GM23338 (cell line): ENCODE measurements at regions not wholly inside any gene's neighbourhood (a gene's known extent, or its start where the extent isn't known, plus 50 kb on each side); places are given as distances from the start of the nearest gene placed in this dataset.

ENCODE experiments used
- ATAC-seq: fragments of 200-7000 bp; cut with Tn5 transposase; 3 replicates; pipeline ENCODE4 v1.9.1; 2020
- DNase-seq: peaks from one replicate; pipeline ENCODE4 v3.0.0-alpha.2; 2015; ENCODE audit warnings: low spot score
- H2AFZ ChIP-seq: fragments of 200-600 bp; sonication (generic); 2 replicates; pipeline ENCODE4 v1.8.0; 2016; ENCODE audit warnings: antibody characterized with exemption, mild to moderate bottlenecking, moderate library complexity
- H3F3A ChIP-seq: fragments of 200-600 bp; sonication (generic); replicated peaks from 2 replicates; pipeline ENCODE4 v1.8.0; 2017; ENCODE audit warnings: antibody characterized with exemption, mixed run types, low read depth
- H3K27ac ChIP-seq: fragments of 200-600 bp; sonication (generic); 2 replicates; pipeline ENCODE4 v1.6.1; 2016; ENCODE audit warnings: low read depth
- H3K27me3 ChIP-seq: fragments of 200-600 bp; sonication (generic); 2 replicates; pipeline ENCODE4 v1.8.0; 2016; ENCODE audit warnings: mild to moderate bottlenecking, mixed run types, moderate library complexity; ENCODE audit not compliant: insufficient read depth
- H3K36me3 ChIP-seq: fragments of 200-600 bp; sonication (generic); 2 replicates; pipeline ENCODE4 v1.8.0; 2016; ENCODE audit warnings: mild to moderate bottlenecking; ENCODE audit not compliant: insufficient read depth
- H3K4me1 ChIP-seq: fragments of 200-600 bp; sonication (generic); 2 replicates; pipeline ENCODE4 v1.8.0; 2016; ENCODE audit warnings: mild to moderate bottlenecking, moderate library complexity; ENCODE audit not compliant: insufficient read depth
- H3K4me2 ChIP-seq: fragments of 200-600 bp; sonication (generic); 2 replicates; pipeline ENCODE4 v1.7.1; 2017; ENCODE audit warnings: mixed run types
- H3K4me3 ChIP-seq: fragments of 200-600 bp; sonication (generic); 2 replicates; pipeline ENCODE4 v1.6.1; 2016; ENCODE audit warnings: mixed run types
- H3K79me2 ChIP-seq: fragments of 200-600 bp; sonication (generic); replicated peaks from 2 replicates; pipeline ENCODE4 v1.8.0; 2017; ENCODE audit warnings: mild to moderate bottlenecking; ENCODE audit not compliant: insufficient read depth
- H3K9me2 ChIP-seq: fragments of 200-600 bp; sonication (generic); 2 replicates; pipeline ENCODE4 v1.8.0; 2017; ENCODE audit not compliant: insufficient read depth
- H4K20me1 ChIP-seq: fragments of 200-600 bp; sonication (generic); replicated peaks from 2 replicates; pipeline ENCODE4 v1.8.0; 2017; ENCODE audit warnings: mild to moderate bottlenecking; ENCODE audit not compliant: insufficient read depth
- H3K27ac Mint-ChIP-seq: 2 replicates; pipeline ENCODE4 v1.8.0; 2020; ENCODE audit warnings: inconsistent platforms, mild to moderate bottlenecking, moderate library complexity, mixed read lengths
- H3K27me3 Mint-ChIP-seq: 3 replicates; pipeline ENCODE4 v1.8.0; 2022; ENCODE audit warnings: low read depth, mild to moderate bottlenecking, moderate library complexity, mixed read lengths, inconsistent platforms; ENCODE audit not compliant: insufficient read depth, poor library complexity
- H3K36me3 Mint-ChIP-seq: 3 replicates; pipeline ENCODE4 v1.8.0; 2021; ENCODE audit warnings: low read depth, mild to moderate bottlenecking, inconsistent platforms, moderate library complexity, mixed read lengths
- H3K4me1 Mint-ChIP-seq: 3 replicates; pipeline ENCODE4 v1.8.0; 2020; ENCODE audit warnings: mild to moderate bottlenecking, inconsistent platforms, mixed read lengths
- H3K4me3 Mint-ChIP-seq: 3 replicates; pipeline ENCODE4 v1.8.0; 2021; ENCODE audit warnings: moderate library complexity, mild to moderate bottlenecking, inconsistent platforms, mixed read lengths
- H3K9me3 Mint-ChIP-seq: 3 replicates; pipeline ENCODE4 v1.8.0; 2020; ENCODE audit warnings: moderate library complexity, mild to moderate bottlenecking, inconsistent platforms, mixed read lengths
- CREB1 ChIP-seq: fragments of 250-450 bp; sonication (Bioruptor Pico); IDR thresholded peaks from 2 replicates; pipeline ENCODE4 v1.5.0; 2020; ENCODE audit warnings: low read depth, mild to moderate bottlenecking, moderate library complexity
- EZH2phosphoT487 ChIP-seq: fragments of 200-600 bp; sonication (generic); IDR thresholded peaks from one replicate; pipeline ENCODE4 v1.8.1; 2018; ENCODE audit warnings: antibody characterized with exemption; ENCODE audit not compliant: unreplicated experiment
- JUNB ChIP-seq: IDR thresholded peaks from one replicate; pipeline ENCODE4 v1.6.1; 2016; ENCODE audit warnings: antibody characterized with exemption; ENCODE audit not compliant: unreplicated experiment
- NANOG ChIP-seq: IDR thresholded peaks from 2 replicates; pipeline ENCODE4 v1.6.1; 2016; ENCODE audit warnings: antibody characterized with exemption, borderline replicate concordance
- POLR2AphosphoS5 ChIP-seq: IDR thresholded peaks from 2 replicates; pipeline ENCODE4 v1.6.1; 2016; ENCODE audit warnings: antibody characterized with exemption, low read depth
- STAT1 ChIP-seq: IDR thresholded peaks from one replicate; pipeline ENCODE4 v1.6.1; 2016; ENCODE audit warnings: antibody characterized with exemption; ENCODE audit not compliant: unreplicated experiment
- ZNF114 ChIP-seq: fragments of 250-450 bp; sonication (Bioruptor Pico); IDR thresholded peaks from 2 replicates; pipeline ENCODE4 v1.5.0; 2020; ENCODE audit warnings: mild to moderate bottlenecking, moderate library complexity
- ZNF331 ChIP-seq: fragments of 250-450 bp; sonication (Bioruptor Pico); IDR thresholded peaks from 2 replicates; pipeline ENCODE4 v1.5.0; 2020; ENCODE audit warnings: low read depth, mild to moderate bottlenecking, moderate library complexity
- TF ChIP-seq, protein P1 (sequence below): IDR thresholded peaks from 2 replicates; pipeline ENCODE4 v1.6.1; 2016; ENCODE audit warnings: antibody characterized with exemption
- TF ChIP-seq, protein P2 (sequence below), 2 experiments: fragments of 200-600 bp in 1 of 2; sonication (generic) in 1 of 2; conservative IDR thresholded peaks; 2 replicates each; pipeline versions ENCODE4 v1.5.1 to v1.6.1; 2016 to 2017; ENCODE audit warnings: antibody characterized with exemption in 2 of 2, low read depth in 2 of 2, mild to moderate bottlenecking in 2 of 2, moderate library complexity in 1 of 2
- TF ChIP-seq, protein P3 (sequence below): IDR thresholded peaks from one replicate; pipeline ENCODE4 v1.6.1; 2018; ENCODE audit warnings: antibody characterized with exemption; ENCODE audit not compliant: unreplicated experiment

DNA sequence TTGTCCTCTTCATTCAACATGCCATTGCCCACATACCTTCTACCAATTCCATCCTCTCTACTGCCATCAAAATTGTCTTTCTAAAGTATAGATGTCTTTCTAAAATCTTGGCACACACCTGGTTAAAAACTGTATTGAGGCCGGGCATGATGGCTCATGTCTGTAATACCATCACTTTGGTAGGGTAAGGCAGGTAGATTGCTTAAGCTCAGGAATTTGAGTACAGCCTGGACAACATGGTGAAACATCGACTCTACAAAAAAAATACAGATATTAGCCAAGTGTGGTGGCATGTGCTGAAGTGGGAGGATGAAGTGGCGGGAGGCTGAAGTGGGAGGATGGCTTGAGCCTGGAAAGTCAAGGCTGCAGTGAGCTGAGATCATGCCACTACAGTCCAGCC lies 412.1 kb downstream of the TMEM38B start:
- no peaks in the 10 kb centered on the region for H3K36me3 Mint-ChIP-seq
- no peak overlapping the region for H3K4me3 Mint-ChIP-seq
- ATAC-seq: no peak
- H3K27ac Mint-ChIP-seq: no peak overlapping the region
- TF ChIP-seq, protein P1, sequence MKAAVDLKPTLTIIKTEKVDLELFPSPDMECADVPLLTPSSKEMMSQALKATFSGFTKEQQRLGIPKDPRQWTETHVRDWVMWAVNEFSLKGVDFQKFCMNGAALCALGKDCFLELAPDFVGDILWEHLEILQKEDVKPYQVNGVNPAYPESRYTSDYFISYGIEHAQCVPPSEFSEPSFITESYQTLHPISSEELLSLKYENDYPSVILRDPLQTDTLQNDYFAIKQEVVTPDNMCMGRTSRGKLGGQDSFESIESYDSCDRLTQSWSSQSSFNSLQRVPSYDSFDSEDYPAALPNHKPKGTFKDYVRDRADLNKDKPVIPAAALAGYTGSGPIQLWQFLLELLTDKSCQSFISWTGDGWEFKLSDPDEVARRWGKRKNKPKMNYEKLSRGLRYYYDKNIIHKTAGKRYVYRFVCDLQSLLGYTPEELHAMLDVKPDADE: no peak
- TF ChIP-seq STAT1 (no peak), ZNF114 (CRISPR knock-in tag) (no peak), POLR2AphosphoS5 (no peak), EZH2phosphoT487 (no peak)
- Histone ChIP-seq H3K4me2 (no peak overlapping the region), H4K20me1 (no peaks in the 10 kb centered on the region), H3K9me2 (peaks cover 5% of the 10 kb centered on the region; the same call in 1 of the 2 replicates), H3K36me3 (no peaks in the 10 kb centered on the region), H3F3A (no peaks in the 10 kb centered on the region), H3K79me2 (no peaks in the 10 kb centered on the region), H3K4me3 (no peak overlapping the region), H3K4me1 (no peaks in the 10 kb centered on the region), H3K27ac (no peak overlapping the region), H3K27me3 (no peaks in the 10 kb centered on the region), H2AFZ (no peak overlapping the region)
- no peaks in the 10 kb centered on the region for H3K9me3 Mint-ChIP-seq
- H3K27me3 Mint-ChIP-seq: peaks cover 3% of the 10 kb centered on the region
- DNase-seq: no peak
- peaks cover 4% of the 10 kb centered on the region for H3K4me1 Mint-ChIP-seq

DNA sequence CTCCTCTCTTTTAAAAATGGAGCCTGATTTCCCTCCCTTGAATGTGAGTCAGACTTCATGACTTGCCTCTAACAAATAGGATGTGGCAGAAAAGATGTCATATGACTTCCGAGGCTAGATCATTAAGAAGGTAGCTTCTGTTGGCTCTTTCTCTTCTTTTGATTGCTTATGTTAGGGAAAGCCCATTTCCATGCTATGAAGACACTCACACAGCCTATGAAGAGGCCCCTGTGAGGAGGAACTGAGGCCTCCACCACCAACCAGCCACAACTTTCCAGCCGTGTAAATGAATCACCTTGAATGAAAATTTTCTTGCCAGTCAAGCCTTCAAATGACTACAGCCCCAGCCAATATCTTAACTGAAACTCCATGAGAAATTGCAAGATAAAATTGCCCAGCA lies 413.4 kb downstream of the TMEM38B start:
- no peak for ATAC-seq
- H3K9me2 ChIP-seq: peaks cover 5% of the 10 kb centered on the region; the same call in 1 of the 2 replicates
- no peaks in the 10 kb centered on the region for H3K27me3 ChIP-seq
- no peak overlapping the region for H3K4me2 ChIP-seq
- Mint-ChIP-seq H3K9me3 (no peaks in the 10 kb centered on the region), H3K4me3 (no peak overlapping the region), H3K4me1 (peaks cover 9% of the 10 kb centered on the region), H3K27me3 (peaks cover 3% of the 10 kb centered on the region), H3K27ac (no peak overlapping the region), H3K36me3 (no peaks in the 10 kb centered on the region)
- peaks cover 3% of the 10 kb centered on the region; the same call in 1 of the 2 replicates for H3K4me1 ChIP-seq
- DNase-seq: no peak
- no peak overlapping the region for H3K4me3 ChIP-seq
- H2AFZ ChIP-seq: no peak overlapping the region
- H3F3A ChIP-seq: no peaks in the 10 kb centered on the region
- no peaks in the 10 kb centered on the region for H4K20me1 ChIP-seq
- H3K36me3 ChIP-seq: no peaks in the 10 kb centered on the region
- H3K79me2 ChIP-seq: no peaks in the 10 kb centered on the region
- no peak overlapping the region for H3K27ac ChIP-seq
- TF ChIP-seq, protein P2, sequence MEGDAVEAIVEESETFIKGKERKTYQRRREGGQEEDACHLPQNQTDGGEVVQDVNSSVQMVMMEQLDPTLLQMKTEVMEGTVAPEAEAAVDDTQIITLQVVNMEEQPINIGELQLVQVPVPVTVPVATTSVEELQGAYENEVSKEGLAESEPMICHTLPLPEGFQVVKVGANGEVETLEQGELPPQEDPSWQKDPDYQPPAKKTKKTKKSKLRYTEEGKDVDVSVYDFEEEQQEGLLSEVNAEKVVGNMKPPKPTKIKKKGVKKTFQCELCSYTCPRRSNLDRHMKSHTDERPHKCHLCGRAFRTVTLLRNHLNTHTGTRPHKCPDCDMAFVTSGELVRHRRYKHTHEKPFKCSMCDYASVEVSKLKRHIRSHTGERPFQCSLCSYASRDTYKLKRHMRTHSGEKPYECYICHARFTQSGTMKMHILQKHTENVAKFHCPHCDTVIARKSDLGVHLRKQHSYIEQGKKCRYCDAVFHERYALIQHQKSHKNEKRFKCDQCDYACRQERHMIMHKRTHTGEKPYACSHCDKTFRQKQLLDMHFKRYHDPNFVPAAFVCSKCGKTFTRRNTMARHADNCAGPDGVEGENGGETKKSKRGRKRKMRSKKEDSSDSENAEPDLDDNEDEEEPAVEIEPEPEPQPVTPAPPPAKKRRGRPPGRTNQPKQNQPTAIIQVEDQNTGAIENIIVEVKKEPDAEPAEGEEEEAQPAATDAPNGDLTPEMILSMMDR (conservative IDR thresholded peaks at IDR 0.05; ENCODE audit: low read depth in 2 of 2): no peak
- TF ChIP-seq ZNF114 (CRISPR knock-in tag) (no peak), STAT1 (no peak), JUNB (no peak), NANOG (no peak), CREB1 (no peak), POLR2AphosphoS5 (no peak), ZNF331 (CRISPR knock-in tag) (no peak), EZH2phosphoT487 (no peak)
- TF ChIP-seq, protein P3, sequence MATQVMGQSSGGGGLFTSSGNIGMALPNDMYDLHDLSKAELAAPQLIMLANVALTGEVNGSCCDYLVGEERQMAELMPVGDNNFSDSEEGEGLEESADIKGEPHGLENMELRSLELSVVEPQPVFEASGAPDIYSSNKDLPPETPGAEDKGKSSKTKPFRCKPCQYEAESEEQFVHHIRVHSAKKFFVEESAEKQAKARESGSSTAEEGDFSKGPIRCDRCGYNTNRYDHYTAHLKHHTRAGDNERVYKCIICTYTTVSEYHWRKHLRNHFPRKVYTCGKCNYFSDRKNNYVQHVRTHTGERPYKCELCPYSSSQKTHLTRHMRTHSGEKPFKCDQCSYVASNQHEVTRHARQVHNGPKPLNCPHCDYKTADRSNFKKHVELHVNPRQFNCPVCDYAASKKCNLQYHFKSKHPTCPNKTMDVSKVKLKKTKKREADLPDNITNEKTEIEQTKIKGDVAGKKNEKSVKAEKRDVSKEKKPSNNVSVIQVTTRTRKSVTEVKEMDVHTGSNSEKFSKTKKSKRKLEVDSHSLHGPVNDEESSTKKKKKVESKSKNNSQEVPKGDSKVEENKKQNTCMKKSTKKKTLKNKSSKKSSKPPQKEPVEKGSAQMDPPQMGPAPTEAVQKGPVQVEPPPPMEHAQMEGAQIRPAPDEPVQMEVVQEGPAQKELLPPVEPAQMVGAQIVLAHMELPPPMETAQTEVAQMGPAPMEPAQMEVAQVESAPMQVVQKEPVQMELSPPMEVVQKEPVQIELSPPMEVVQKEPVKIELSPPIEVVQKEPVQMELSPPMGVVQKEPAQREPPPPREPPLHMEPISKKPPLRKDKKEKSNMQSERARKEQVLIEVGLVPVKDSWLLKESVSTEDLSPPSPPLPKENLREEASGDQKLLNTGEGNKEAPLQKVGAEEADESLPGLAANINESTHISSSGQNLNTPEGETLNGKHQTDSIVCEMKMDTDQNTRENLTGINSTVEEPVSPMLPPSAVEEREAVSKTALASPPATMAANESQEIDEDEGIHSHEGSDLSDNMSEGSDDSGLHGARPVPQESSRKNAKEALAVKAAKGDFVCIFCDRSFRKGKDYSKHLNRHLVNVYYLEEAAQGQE: no peak
- TF ChIP-seq, protein P1: no peak
